ENCODE measurements at regions not wholly inside any gene's neighbourhood (a gene's known extent, or its start where the extent isn't known, plus 50 kb on each side); places are given as distances from the start of the nearest gene placed in this dataset.

- TF ChIP-seq CTCF (IDR thresholded peaks at IDR 0.05) (no peak), EP300 (IDR thresholded peaks at IDR 0.05) (no peak), POLR2A (IDR thresholded peaks at IDR 0.05) (no peak)
These were observed 512.7 kb upstream of the ZNF337 start for GRCh38 chr20:26209171-26209941.
